Prostate gland (tissue), 2 donors: ENCODE measurements at regions not wholly inside any gene's neighbourhood (a gene's known extent, or its start where the extent isn't known, plus 50 kb on each side); places are given as distances from the start of the nearest gene placed in this dataset.

ENCODE experiments used
- CTCF ChIP-seq, 4 experiments: fragments of 200-600 bp in 2 of 4; fragments of 450-650 bp in 2 of 4; sonication (generic) in 2 of 4; IDR thresholded peaks; 1 replicate in 3 of 4; 2 replicates in 1 of 4; pipeline ENCODE4 v1.5.1; 2016 to 2019; ENCODE audit warnings: antibody characterized with exemption in 4 of 4, mild to moderate bottlenecking in 2 of 4, moderate library complexity in 2 of 4
- POLR2A ChIP-seq: fragments of 450-650 bp; IDR thresholded peaks from one replicate; pipeline ENCODE4 v1.6.1; 2016; ENCODE audit warnings: antibody characterized with exemption, mild to moderate bottlenecking
- POLR2AphosphoS5 ChIP-seq: sonication (generic); formaldehyde crosslinking; IDR thresholded peaks from one replicate; pipeline ENCODE4 v1.6.1; 2017; ENCODE audit warnings: antibody characterized with exemption

DNA sequence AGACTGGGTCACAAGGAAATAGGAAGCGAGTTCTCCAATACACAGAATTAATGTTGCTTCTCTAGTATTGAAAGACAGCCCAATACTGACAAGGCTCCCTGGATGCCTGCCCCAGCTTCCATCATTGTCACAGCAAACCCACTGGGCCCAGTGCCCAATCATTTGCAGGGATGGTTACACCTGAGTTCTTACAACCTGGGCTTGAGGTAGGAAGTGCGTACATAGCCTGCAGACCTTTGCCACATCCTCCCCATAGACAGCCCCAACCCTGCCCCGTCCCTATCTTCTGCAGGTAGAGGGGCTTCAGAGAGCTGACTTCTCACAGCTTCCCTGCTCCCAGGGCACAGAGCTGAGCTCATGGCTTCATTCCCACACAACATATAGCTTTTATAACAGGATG, 108.1 kb upstream of the UBL3 start:
- TF ChIP-seq POLR2A (no peak), CTCF (IDR thresholded peaks at IDR 0.05) (no peak), POLR2AphosphoS5 (no peak)
